Osteocyte (in vitro differentiated cells): ENCODE measurements at regions not wholly inside any gene's neighbourhood (a gene's known extent, or its start where the extent isn't known, plus 50 kb on each side); places are given as distances from the start of the nearest gene placed in this dataset.

Source experiments
- DNase-seq: peaks from one replicate; pipeline ENCODE4 v3.0.0; 2021; ENCODE audit warnings: mixed read lengths; ENCODE audit not compliant: unreplicated experiment; ENCODE audit errors: extremely low spot score
- H3K27ac Mint-ChIP-seq: one replicate; pipeline ENCODE4 v1.8.0; 2021; ENCODE audit warnings: mild to moderate bottlenecking, mixed read lengths; ENCODE audit not compliant: unreplicated experiment
- H3K27me3 Mint-ChIP-seq: one replicate; pipeline ENCODE4 v1.8.0; 2021; ENCODE audit warnings: mixed read lengths; ENCODE audit not compliant: unreplicated experiment
- H3K36me3 Mint-ChIP-seq: one replicate; pipeline ENCODE4 v1.8.0; 2021; ENCODE audit warnings: mixed read lengths; ENCODE audit not compliant: unreplicated experiment
- H3K4me1 Mint-ChIP-seq: one replicate; pipeline ENCODE4 v1.8.0; 2021; ENCODE audit warnings: mixed read lengths; ENCODE audit not compliant: unreplicated experiment
- H3K4me3 Mint-ChIP-seq: one replicate; pipeline ENCODE4 v1.8.0; 2021; ENCODE audit warnings: mild to moderate bottlenecking, moderate library complexity, mixed read lengths; ENCODE audit not compliant: unreplicated experiment
- H3K9me3 Mint-ChIP-seq: one replicate; pipeline ENCODE4 v1.8.0; 2021; ENCODE audit warnings: mixed read lengths; ENCODE audit not compliant: unreplicated experiment
- TF ChIP-seq, protein P1 (sequence below): fragments of 200-600 bp; sonication (generic); IDR thresholded peaks from 2 replicates; pipeline ENCODE4 v1.5.0; 2021; ENCODE audit warnings: antibody characterized with exemption, mild to moderate bottlenecking, moderate library complexity

DNA sequence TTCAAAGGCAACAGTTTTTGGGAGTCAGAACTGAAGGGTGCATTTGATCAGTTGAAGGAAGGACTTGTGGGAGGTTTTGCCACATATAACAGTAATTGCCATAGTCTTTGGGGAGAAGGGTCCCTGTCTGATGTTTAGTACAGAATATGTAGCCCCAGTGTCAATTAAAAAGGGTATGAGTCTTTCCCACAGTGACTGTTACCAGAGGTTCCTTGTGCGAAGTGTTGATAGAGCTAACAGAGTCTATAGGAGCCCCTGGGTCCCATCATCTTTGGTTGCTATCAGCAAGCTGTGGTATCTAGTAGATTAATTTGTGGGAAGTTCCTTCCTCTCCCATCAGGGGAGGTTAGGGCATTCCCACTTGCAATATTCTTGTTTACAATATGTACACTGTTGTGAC lies 329.2 kb downstream of the PTPRU start:
- H3K36me3 Mint-ChIP-seq = no peaks in the 10 kb centered on the region
- peaks cover 13% of the 10 kb centered on the region for H3K9me3 Mint-ChIP-seq
- H3K4me1 Mint-ChIP-seq = no peaks in the 10 kb centered on the region
- no peak overlapping the region for H3K27ac Mint-ChIP-seq
- no peaks in the 10 kb centered on the region for H3K27me3 Mint-ChIP-seq
- TF ChIP-seq, protein P1, sequence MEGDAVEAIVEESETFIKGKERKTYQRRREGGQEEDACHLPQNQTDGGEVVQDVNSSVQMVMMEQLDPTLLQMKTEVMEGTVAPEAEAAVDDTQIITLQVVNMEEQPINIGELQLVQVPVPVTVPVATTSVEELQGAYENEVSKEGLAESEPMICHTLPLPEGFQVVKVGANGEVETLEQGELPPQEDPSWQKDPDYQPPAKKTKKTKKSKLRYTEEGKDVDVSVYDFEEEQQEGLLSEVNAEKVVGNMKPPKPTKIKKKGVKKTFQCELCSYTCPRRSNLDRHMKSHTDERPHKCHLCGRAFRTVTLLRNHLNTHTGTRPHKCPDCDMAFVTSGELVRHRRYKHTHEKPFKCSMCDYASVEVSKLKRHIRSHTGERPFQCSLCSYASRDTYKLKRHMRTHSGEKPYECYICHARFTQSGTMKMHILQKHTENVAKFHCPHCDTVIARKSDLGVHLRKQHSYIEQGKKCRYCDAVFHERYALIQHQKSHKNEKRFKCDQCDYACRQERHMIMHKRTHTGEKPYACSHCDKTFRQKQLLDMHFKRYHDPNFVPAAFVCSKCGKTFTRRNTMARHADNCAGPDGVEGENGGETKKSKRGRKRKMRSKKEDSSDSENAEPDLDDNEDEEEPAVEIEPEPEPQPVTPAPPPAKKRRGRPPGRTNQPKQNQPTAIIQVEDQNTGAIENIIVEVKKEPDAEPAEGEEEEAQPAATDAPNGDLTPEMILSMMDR = no peak
- H3K4me3 Mint-ChIP-seq = no peak overlapping the region
- DNase-seq = no peak

DNA sequence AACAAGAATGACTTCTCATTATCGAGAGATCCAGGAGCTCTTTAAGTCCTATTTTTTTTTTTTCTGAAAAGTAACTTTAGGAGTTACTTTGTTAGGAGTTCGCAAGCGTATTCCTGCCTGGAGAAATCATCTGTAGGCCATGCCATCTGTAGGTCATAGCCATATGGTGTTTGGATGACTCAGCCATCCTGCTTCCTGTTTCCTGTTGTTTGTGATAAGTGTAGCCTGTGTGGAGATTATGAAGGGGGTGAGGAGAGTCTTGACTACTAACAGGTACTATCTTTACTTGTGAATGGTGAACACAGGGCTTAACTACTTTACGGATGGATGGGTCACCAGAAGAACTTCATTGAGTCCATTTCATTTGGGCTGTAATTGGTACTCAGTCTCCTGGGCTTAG lies 327.2 kb downstream of the PTPRU start:
- Mint-ChIP-seq H3K36me3 (no peaks in the 10 kb centered on the region), H3K4me1 (no peaks in the 10 kb centered on the region), H3K27me3 (no peaks in the 10 kb centered on the region), H3K9me3 (peaks cover 13% of the 10 kb centered on the region), H3K27ac (no peak overlapping the region), H3K4me3 (no peak overlapping the region)
- TF ChIP-seq, protein P1 = no peak
- no peak for DNase-seq

DNA sequence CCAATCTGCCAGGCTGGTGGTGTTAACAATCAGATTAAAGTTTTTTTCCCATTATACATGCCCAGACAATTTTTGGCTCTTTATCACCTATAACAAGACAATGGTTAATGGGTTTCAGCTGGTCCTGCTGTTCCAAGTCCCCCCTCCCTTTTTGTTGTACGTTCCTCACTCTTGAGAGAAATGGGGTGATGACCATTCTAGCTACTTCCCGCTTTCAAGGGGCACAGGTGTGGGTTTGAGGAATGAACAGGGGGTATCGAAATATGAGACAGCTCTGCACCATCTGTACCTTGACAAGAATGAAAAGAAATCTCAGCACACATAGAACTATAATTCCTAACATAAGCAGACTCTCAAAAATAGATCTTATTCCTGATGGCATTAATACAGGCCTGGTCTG lies 326.8 kb downstream of the PTPRU start:
- no peaks in the 10 kb centered on the region for H3K27me3 Mint-ChIP-seq
- H3K9me3 Mint-ChIP-seq = peaks cover 13% of the 10 kb centered on the region
- H3K36me3 Mint-ChIP-seq = no peaks in the 10 kb centered on the region
- H3K4me1 Mint-ChIP-seq = no peaks in the 10 kb centered on the region
- DNase-seq = no peak
- H3K27ac Mint-ChIP-seq = no peak overlapping the region
- H3K4me3 Mint-ChIP-seq = no peak overlapping the region
- TF ChIP-seq, protein P1 = no peak

DNA sequence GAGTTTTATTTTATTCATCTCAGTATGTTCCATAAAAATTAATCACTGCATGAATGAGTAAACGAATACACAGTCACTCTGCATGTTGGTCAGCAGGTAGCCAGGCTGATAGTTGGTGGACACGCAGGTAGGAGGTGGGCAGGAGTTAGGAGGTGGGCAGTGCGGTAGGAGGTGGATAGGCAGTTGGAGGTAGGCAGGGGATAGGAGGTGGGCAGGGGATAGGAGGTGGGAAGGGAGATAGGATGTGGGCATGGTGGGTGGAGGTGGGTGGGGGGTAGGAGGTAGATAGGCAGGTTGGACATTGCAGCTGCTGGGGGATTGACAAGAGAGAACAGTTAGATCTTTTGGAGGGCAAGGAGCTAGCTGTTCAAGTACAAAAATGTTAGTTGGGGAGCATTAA lies 322.7 kb downstream of the PTPRU start:
- H3K4me1 Mint-ChIP-seq = no peaks in the 10 kb centered on the region
- TF ChIP-seq, protein P1 = no peak
- peaks cover 10% of the 10 kb centered on the region for H3K9me3 Mint-ChIP-seq
- H3K36me3 Mint-ChIP-seq = no peaks in the 10 kb centered on the region
- no peak overlapping the region for H3K27ac Mint-ChIP-seq
- no peaks in the 10 kb centered on the region for H3K27me3 Mint-ChIP-seq
- DNase-seq = no peak
- no peak overlapping the region for H3K4me3 Mint-ChIP-seq

DNA sequence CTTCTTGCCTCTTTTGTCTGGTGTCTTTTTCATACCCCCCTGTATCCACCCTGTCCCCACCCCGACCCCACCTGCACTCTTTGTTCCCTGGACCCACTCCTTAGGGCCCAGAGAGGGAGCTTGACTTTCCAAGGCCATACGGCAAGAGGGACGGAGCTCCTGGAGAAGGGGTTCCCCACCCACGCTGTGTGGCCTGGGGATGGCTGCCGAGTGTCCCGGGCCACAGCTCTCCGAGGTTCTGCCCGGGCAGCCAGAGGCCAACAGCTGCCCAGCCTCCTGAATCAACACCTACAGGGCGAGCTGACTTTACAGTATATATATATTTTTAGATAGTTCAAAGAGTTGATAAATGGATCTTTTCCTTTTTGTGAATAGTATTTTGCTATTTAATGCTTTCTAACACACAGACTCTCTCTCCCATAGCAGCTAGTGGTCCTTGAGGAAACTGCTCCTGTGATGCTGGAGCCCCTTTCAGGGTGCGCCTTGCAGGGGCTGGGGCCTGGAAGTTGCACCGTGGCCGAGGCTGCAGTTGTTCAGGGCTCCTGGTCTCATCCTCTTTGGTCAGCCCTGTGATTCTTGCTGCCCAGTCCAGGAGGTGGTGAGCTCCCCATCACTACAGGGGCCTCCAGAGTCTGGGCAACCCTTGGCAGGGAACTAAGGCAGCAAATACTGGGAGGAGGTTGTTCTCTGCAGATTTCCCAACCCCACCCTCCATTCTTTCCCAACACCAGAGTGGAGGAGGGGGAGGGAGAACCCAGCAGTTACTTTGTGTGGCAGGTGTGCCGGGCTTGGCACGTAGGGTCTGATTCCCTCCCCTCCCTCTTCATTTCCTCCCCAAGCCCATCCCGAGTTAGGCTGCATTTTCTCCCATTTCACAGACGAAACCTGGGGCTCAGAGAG lies 321.6 kb downstream of the PTPRU start:
- TF ChIP-seq, protein P1 = no peak
- Mint-ChIP-seq H3K4me3 (no peak overlapping the region), H3K9me3 (peaks cover 5% of the 10 kb centered on the region), H3K4me1 (no peaks in the 10 kb centered on the region), H3K36me3 (no peaks in the 10 kb centered on the region), H3K27ac (no peak overlapping the region), H3K27me3 (no peaks in the 10 kb centered on the region)
- DNase-seq = no peak
